NCI-H226 (cell line): ENCODE measurements at regions not wholly inside any gene's neighbourhood (a gene's known extent, or its start where the extent isn't known, plus 50 kb on each side); places are given as distances from the start of the nearest gene placed in this dataset.
"Not testable (repeated sequence)": the region's sequence is repeated elsewhere in the genome, so short reads cannot be mapped to it uniquely, and the experiment has no call there.

Source experiments
- DNase-seq: peaks from one replicate; pipeline ENCODE4 v3.0.0-alpha.2; 2015

DNA sequence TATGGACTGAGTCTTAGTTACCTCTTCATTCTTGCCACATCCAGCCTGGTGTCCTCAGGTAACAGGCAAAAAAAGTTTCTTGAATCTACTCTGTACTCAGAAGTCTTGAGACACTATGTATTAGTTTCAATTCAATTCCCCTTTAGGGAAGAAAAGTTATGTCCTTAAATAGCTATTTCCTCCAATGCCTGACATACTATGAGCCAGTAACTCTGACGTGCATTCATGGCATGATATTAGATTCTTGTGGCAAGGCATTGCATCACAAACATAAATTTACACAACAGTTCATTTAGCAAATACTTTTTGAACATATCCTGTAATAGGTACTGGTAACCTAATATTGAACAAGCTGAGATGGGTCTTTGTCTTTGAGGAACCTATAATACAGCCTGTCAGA, 109.3 kb upstream of the FOXB1 start:
- DNase-seq: no peak

DNA sequence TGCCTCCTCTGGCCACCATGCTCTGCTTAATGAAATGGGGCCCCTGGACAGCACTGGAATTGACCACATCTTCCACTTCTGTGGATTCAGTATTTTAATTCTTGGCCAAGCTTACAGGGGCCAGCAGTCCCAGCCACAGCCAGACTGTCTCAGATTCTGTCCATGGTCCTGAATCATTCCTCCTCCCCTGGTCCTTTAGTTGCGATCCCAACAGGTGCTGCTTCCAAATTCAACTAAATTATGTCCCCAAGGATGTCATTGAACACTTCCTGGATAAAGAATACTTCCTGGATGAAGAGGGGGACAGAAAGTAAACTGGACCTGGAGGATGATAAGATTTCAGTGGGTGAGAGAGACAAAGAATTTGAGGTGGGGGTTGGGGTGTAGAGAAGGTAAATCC, 111.1 kb upstream of the FOXB1 start:
- DNase-seq: no peak

DNA sequence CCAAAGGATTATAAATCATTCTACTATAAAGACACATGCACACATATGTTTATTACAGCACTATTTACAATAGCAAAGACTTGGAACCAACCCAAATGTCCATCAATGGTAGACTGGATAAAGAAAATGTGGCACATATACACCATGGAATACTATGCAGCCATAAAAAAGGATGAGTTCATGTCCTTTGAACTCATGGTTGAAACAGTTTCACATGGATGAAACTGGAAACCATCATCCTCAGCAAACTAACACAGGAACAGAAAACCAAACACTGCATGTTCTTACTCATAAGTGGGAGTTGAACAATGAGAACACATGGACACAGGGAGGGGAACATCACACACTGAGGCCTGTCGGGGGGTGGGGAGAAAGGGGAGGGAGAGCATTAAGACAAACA, 116.2 kb upstream of the FOXB1 start:
- not testable (repeated sequence) for DNase-seq

DNA sequence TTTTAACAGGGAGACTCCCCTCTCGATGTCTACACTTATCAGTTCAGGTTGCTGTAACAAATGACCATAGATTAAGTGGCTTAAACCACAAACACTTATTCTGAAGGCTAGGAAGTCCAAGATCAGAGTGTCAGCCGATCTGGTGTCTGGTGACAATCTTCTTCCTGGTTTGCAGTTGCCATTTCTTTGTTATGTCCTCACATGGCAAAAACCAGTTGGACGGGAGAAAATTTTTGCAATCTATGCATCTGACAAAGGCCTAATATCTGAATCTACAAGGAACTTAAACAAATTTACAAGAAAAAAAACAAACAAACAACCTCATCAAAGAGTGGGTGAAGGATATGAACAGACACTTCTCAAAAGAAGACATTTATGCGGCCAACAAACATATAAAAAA, 116.9 kb upstream of the FOXB1 start:
- DNase-seq: no peak

DNA sequence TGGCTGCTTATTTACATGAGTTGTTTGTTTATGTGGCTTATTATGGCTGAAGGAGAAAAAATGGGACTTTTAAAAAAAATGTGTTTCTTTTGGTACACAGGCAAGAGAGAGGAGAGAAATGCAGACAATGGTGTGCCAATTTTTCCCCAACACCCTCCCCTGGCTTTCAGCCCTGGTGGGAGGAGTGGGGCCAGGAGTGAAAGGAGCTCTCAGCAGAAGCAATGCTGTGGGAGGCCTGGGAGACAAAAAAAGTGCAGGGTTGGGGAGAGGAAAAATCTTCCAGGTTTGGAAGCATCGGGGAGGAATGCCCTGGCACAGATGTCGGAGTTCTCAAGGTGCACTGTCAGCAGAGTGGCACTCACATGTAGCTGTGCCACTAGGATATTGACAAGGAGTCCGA, 117.7 kb upstream of the FOXB1 start:
- peak; percentile 23 for DNase-seq

DNA sequence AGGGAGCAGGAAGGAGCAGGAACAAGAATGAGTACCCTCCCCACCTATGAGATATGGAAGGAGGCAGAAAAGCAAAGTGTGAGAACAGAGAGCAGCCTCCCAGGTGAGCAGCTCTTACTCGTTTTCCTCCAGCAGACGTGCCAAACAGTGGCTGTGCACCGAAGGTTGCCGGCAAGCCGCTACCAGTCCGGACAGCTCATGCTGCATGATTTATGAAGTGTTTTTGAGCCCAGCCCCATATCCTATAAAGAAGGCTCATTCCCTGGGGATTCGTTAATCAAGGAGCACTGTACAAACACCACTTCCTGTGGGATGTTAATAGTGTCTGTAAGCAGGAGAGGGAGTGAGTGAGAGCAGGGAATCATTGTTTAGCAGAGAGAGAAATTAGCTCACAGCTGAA, 118.3 kb upstream of the FOXB1 start:
- peak; percentile 92 for DNase-seq

DNA sequence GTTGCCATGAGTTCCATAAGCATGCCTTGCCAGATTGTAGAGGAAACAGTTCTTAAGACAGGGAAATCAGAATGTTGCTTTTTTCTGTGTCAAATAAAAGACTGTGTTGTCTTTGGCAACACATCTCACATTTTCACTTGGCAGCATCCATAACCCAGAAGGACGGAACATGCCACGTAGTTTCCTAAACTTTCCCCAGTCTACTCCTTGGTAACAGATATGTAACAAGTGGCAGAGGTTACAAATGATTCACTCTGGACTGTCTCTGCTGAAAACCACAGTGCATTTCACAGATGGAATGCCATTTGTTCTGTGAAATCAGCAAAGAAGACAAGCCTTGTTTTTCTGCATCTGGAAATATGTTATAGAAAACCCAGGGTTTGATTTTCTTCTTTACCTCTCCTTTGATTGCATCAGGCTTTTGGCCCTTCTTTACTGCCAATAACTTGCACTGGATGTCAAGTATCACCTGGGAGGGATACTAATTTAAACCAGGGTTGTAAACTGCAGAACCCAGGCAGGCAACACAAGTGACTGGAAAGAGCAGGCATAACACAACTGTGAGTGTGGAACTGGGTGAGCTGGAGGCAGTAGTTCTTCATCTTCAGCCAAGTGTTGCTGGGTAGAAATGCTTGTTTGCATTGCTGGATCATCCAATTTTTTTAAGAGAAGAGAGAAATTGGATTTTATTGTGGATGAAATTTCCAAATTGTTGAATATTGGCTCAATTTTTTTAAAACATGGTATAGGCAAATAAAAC, 124.4 kb upstream of the FOXB1 start:
- peak; percentile 94 for DNase-seq

DNA sequence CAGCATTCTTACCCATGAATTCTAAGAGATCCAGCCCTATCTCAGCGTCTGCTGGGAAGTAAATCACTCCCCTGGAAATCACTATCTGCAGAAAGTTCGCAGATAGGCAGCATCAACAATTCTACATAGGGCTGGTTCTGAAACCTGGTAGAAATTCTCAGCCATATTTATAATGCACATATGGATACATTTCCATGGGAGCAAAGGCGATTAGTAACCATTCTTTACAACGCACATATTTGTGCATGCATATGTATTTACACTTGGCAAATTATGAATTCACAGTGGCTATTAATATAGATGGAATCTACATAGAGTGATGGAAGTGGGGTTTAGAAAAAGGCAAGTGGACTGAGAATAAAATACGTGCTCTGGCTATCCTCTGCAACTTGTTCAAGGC, 128.0 kb upstream of the FOXB1 start:
- DNase-seq: no peak

DNA sequence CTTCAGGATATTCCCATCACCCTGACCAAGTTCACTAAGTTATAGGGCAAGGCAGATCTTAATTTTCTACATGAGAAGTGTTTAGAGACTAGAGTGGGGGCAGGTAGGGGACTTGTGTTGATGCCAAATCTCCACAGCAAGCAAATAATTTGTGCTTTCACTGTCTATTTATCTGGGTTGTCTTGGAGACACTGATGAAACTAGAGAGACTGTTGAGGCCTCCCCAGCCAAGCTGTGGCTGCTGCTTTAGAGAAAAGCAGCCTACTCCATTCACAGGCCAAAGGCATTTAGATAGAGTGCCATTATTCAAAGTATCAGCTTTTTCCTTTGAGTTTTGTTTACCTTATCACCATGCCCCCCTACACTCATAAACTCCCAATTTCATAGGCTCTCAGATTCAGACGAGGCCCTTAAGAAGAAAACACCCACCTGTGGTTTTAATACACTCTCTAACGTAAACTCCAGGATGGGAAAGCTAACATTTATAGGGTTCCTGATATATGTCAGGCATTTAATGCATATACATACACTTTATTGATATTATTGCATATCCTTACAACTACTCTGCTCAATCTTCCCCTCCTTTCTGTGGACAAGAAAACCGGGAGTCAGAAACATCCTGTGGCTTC, 130.4 kb upstream of the FOXB1 start:
- no peak for DNase-seq

DNA sequence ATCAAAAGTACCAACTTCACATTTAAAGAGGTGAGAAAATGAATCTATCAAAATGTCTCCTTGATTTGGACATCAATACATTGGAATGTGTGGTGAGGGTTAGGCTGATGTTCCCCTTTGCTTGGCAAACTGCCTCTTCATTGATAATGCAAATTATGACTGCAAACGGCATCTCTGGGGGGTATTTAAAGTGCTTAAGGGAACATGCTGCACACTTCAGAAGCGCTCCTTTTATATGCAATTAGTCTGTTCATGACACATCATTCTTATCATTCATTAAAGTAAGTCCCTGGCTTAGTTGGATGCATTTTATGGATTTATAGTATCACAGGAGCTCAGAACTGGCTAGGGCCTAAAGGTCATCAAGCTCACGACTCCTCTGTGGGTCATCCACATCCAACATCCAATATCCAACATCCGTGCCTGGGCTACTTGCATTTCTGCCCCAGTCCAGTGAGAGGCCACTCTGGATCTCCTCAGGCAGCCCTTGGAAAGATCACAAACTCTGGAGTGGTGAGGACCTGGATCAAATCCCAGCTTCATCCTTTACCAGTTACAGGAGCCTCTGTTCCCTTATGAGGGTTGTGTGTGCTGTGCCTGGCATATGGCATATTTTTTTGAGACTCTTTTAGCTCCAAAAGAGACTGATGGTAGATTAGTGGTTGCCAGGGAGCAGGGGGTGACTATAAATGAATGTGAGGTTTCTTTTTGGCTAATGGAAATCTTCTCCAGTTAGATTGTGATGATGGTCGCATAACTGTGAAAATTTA, 136.8 kb upstream of the FOXB1 start:
- no peak for DNase-seq

DNA sequence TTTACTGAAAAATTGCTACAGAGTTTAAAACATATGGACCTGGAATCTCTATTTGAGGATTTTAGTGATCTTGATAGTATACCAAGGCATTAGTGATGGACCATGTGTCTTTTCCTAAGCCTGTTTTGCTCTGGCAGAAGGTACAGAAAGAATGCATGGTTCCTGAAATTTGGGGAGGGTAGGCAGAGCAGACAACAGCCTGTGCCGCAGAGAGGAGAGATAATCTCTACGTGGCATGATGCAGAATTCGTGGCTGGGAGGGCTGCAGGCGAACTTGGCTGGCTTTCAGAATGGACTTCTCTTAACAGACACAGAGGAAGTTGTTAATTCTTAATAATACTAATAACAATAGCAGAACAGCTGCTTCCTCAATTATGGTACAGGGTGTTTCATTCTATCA, 137.5 kb upstream of the FOXB1 start:
- DNase-seq: no peak

DNA sequence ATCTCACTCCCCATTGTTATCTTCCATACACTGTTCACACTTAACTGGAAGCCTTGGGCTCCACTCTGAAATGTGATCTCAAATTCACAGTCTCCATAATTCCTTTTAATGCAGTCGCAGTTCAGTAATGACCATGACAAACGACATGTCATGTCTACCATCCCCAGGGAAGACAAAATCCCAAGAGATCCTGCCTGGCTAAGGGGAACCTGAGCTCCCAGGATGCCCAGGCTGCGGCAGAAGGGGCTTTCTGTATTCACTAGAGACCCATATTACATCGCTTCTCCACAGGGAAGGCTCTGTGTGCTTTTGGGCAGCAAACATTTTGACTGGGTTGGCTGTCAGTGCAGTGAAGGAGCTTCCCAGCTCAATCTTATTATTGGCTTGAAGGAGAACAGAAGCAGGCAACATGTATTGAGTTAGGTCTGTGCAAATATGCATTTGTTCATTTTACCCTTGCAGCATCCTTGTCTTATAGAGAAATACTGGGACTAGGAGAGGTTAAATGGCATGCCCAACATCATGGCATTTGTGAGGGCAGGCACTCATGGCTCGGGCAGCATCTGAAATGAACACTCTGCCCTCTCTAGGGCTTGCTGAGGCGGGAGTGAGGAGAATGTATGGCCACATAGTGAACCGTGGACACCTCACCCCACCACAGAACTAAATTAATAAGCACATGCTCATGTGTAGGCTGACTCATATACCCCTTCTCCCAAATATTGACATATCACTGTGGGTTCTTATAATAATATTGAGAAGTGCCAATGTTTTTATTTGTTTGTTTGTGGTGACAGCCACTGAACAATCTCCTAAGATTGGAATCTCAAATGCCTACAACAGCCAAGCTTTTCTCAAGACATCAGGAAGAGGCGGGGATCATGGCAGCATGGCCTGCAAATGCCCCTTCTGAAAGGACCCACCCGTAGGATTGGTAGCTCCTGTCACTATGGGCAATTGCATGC, 141.6 kb upstream of the FOXB1 start:
- no peak for DNase-seq

DNA sequence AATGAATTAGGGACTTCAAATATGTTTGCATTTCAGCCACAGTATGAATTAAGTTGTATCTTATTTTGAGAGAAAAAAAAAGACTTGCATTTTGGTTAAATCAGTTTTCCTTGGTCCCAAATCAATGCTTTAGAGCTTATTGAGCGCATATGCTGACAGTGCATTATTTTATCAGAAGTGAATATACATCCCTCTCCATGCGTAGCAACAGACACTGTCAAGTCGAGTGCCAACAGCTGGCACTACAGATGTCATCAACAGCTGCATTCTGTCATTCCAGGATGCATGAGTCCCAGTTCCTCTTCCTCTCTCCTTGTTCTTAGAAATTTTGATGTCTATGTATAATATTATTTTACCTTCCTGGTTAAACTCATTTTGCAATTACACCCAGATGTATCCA, 156.1 kb upstream of the FOXB1 start:
- DNase-seq: no peak

DNA sequence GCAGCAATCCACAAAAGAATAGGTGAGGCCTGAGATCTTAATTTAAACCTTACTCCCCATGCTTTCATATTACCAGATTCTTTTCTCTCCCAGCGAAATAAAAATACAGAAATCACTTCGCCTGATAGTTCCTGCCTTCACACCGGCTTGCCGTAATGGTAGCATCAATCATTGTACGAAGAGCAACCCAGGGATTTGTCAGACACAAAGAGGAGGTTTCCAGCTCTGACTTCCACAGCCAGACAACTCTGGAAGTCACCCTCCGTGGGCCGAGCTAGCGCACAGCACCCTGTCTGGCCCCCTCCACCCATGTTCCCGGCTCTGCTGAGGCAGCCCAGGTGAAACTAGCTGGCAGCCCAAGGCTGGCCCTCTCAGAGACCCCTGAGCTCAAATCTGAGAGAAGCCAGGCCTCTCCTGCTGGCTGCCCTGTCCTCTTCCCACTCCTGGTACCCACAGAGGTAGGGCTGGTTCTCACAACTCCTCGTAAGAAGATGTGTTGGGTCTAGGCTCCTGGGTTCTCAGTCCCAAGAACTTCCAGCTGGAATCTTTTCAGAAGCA, 156.9 kb upstream of the BNIP2 start:
- DNase-seq: no peak

DNA sequence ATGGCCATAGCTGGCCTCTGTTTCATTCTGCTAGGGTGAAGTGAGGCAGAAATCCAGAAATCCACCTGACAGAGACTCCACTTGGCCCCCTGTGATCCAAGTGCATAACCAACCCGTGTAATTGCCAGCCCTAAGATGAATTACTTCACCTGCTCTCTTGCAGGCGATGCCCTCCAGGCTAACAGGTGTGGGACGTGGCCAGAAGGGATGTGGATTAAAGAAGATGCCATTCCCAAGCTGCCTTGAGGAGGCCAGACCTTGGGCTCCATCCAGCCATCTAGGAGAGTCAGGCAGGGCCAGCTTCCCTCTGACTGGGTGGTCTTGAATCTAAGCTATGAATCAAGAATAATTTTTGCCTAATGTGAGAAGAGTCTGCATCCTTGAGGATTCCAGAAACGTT, 154.5 kb upstream of the BNIP2 start:
- DNase-seq: no peak

DNA sequence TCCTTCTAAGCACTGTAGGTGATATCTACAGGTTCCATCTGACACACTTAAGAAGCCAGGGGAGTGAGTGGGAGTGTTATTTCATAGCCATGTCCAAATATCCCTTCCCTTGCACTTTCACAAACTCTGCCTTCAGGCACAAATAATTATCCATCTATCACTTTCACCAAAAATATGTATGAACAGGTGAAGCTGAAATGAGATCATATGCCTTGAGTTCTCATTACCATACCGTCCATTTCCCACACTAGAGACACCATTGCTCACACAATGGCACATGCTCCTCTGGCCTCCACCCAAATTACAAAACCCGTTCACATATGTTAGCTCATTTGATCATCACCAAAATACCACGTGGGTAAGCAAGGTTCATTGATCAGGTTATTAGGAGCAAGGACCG, 151.9 kb upstream of the BNIP2 start:
- DNase-seq: no peak

DNA sequence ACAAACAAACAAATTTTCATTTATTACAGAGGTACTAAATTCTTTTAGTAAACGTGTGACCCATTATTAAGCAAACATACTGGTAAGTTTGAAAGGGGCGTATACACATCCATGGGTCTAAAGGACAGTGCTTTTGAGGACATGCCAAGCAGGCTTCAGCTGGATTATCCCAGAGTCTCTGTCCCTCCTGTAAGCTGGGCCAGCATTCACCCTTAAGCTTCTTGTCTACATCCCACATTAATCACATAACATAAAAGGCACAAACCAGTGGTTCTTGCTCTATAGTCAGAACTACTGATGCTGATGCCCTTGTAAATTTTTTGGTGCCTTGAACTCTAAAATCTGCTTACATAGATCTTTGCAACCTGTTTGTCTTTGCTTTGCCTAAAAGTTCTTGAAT, 150.8 kb upstream of the BNIP2 start:
- DNase-seq: no peak

DNA sequence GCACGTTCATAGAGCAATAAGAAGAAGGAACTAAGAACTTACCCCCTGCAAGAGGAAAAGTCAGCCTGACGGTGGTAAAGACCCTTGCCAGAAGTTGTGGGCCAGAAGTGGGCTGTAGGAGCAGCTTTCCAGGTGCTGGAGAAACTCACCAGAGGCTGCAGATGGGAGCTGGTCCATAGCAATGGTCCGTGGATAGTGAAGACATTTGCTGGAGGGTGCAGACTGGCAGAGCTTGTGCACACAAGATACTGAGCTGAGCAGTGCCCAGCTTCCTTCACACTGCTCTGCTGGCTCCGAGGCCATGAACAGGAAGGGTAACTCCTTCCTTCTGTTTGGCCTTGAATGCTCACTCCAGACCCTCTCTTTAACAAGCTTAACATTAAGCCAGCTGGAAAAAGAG, 149.8 kb upstream of the BNIP2 start:
- no peak for DNase-seq

DNA sequence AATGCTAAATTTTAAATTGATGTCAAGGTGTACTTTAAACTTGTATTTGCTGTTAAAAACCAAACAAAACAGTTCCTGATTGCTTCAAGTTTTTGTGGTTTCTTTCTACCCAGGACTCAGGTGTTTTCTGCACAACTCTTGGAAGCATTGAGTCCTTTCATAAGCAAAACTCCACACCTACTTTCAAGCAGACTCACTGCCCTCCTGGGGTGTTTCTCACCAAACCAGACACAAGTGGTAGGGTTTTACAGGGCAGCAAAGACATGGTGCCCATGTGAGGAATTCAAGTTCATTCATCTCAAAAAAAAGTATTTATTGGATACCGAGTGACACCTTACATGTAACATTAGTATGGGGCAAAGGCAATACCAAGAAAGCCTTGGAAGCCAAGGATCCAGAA, 146.7 kb upstream of the BNIP2 start:
- no peak for DNase-seq

DNA sequence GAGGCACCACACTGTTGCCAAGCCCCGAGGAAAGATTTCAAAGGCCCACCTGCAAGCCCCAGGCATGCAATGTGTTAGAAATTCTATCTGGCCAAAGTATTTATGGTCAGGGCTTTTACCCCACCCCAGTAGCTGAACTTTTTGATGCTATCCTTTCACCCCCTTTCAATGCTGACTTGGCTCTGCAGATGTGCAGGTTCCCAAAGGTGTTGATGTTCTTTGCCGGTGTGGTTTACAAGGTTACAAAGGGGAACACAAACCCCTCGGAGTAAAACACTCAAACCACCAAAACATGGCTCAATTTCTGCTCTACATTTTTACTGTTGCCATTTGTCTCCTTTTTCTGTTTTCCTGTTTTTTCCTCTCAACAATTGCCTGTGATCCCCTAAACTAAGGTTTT, 145.4 kb upstream of the BNIP2 start:
- DNase-seq: no peak

DNA sequence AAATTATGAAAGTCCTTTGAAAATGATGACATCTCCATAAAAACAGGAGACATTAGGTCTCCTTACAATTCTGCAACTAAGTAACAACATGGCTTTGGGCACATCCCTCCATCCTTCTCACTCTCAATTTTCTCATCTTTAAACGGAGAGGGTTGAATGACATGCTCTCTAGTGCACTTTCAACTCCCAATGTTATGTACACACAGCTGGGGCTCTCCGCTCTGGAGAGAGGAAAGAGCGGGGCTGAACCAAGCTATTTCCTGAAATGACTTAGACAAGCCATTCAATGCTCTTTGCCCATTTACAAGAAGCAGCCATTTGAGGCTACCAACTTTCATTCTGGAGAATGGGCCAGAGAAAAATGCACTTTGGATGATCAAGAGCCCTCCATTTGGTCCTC, 144.2 kb upstream of the BNIP2 start:
- no peak for DNase-seq

DNA sequence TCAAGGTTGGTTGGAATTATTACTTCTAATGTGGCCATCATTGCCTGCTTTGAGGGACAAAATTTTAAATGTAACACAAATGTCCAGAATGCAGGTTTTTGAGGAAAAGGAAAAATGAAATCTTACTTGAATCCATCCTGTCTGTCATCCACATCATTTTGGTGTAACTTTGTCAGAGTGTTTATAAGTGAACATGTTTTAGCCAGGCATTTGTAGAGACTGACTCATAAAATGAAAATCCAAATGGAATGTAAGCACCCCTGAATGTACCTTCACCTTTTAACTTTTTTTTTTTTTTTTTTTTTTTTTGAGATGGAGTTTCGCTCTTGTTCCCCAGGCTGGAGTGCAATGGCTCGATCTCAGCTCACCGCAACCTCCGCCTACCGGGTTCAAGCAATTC, 141.8 kb upstream of the BNIP2 start:
- DNase-seq: peak; percentile 83

DNA sequence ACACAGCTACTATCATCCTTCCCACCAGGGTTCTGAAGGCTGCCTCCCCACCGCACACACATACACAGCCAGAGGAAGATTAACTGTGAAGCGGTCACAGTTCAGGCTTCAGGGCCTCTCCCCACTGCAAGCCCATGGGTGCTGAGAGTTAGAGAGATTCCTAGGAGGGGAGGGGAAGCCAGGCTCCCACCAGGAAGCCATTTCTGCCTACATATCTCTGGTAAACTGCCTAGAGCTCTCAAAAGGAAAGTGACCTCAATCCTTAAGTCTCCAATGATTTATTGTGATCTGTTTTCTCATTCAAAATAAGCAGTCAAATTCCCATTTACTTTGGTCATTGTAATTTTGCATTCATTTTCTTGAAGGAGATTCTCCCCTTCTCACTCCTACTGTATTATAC, 141.0 kb upstream of the BNIP2 start:
- DNase-seq: peak; percentile 52
